HG03439 (cell line): ENCODE measurements at regions not wholly inside any gene's neighbourhood (a gene's known extent, or its start where the extent isn't known, plus 50 kb on each side); places are given as distances from the start of the nearest gene placed in this dataset.
"Not testable (repeated sequence)": the region's sequence is repeated elsewhere in the genome, so short reads cannot be mapped to it uniquely, and the experiment has no call there.

Experiments
- ATAC-seq: cut with Tn5 transposase; IDR thresholded peaks from one replicate; pipeline ENCODE4 v1.9.1; 2021; ENCODE audit warnings: mild to moderate bottlenecking, moderate library complexity; ENCODE audit not compliant: unreplicated experiment

DNA sequence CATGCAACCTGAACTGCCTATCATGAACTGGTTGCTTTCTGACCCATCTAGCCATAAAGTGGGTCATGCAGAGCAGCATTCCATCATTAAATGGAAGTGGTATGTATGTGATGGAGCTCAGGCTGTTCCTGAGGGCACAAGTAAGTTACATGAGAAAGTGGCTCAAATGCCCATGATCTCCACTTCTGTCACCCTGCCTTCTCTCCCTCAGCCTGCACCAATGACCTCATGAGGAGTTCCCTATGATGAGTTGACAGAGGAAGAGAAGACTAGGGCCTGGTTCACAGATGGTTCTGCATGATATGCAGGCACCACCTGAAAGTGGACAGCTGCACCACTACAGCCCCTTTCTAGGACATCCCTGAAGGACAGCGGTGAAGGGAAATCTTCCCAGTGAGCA, 127.7 kb upstream of the ZC3H12C start:
- not testable (repeated sequence) for ATAC-seq

DNA sequence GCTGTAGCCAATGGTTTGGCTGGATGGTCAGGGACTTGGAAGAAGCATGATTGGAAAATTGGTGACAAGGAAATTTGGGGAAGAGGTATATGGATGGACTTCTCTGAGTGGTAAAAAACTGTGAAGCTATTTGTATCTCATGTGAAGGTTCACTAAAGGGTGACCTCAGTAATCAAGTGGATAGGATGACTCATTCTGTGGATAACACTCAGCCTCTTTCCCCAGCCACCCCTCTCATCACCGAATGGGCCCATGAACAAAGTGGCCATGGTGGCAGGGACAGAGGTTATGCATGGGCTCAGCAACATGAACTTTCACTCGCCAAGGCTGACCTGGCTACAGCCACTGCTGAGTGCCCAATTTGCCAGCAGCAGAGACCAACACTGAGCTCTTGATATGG, 127.3 kb upstream of the ZC3H12C start:
- ATAC-seq, result not testable (repeated sequence)

DNA sequence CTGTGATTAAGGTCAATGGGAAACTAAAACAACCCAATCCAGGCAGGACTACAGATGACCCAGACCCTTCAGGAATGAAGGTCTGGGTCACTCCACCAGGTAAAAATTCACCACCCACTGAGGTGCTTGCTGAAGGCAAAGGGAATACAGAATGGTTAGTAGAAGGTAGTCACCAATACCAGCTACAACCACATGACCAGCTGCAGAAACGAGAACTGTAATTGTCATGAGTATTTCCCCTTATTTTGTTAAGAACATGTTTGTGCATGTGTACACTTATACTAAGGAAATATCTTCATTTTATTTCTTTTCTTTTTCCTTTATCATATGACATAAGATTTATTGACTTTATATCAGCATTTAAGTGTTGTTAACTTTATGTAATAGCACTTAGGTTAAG, 126.1 kb upstream of the ZC3H12C start:
- ATAC-seq, result not testable (repeated sequence)

DNA sequence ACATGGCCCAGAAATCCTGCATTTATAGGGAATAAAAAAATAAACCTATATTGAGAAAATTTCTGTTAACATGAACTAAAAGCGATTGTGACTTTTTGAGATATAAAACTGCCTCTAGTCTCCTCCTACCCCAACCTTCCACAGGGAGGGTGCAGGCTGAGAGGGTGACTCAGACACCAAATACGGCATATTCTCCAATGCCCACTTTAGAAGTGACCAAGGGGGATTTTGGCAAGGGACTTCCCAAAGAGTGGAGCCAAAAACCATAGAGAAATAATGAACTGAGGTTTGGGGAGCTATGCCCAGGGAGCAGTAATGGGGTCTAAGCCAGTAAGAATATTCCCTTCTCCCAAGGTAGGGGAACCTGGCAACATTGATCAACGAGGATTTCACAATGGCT, 124.9 kb upstream of the ZC3H12C start:
- ATAC-seq, result no peak

DNA sequence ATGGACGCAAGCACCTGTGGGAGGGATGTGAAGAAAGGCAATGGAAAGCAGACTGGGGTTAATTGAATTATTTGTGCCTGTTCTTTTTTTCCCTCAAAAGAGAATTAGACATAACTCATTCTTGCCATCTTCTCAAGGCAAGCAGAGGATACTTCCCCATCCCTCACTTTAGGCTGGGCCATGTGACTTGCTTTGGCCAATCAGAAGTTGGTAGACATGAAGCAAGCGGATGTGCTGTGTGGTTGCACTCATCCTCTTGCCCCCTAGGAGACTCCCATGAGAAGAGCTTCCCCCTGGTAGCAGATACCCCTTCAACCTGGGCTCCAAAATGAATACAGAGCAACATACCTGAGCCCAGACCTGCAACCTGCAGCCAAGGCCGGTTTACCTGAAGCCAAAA, 124.4 kb upstream of the ZC3H12C start:
- ATAC-seq, result no peak

DNA sequence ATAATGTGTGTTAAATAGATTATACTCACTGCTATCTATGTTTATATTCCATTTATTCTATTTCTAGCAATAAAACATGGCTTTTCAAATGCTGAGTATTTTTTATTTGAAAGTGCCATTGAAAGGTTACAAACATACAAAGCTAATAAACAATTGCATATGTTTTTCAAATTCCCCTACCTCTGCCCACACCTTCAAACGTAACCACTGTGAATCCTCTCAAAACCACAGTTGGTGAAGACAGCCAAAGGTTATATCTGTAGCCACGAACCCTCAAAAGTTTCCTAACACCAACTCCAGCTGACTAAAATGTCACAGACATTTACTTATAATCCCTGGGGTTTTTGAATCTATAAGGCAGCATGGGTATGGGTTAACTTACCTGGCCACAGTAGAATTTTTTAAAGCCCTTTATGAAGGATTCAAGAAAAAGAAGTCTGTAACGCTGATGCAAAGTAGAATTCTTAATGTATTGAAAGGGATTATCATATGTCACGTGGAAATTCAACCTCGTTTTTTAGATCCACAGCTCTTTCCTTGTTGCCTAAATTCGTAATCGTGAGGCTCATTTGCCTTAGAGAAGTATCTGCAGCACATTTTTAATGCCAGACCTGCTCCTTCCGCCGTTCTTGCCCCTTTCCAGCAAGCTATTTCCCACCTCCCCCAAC, 122.5 kb upstream of the ZC3H12C start:
- peak; percentile 62 for ATAC-seq

DNA sequence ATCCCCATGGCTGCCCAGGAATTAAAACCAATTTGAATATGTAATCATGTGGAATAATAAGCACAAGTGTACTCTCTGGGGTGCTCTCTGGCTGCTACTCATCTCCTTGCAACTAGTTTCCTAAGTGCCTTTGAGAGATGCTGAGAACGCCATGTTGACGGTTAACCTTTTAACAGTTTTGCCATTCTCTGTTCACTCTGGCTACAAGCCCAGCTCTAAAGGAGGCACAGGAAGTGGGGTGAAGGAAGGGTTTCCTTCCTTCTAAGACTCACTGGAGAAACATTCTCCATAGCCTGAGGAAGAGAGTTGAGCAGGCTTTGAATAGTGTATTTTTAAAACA, 122.0 kb upstream of the ZC3H12C start:
- no peak for ATAC-seq

GRCh38 chr11:109972181-109972715, 120.9 kb upstream of the ZC3H12C start:
- ATAC-seq, result peak; percentile 74

GRCh38 chr11:109972939-109973338, 120.3 kb upstream of the ZC3H12C start:
- ATAC-seq, result no peak

- ATAC-seq, result no peak
Observed at GRCh38 chr11:109973486-109973885, 119.7 kb upstream of the ZC3H12C start.

GRCh38 chr11:109974523-109974922, 118.7 kb upstream of the ZC3H12C start:
- no peak for ATAC-seq

DNA sequence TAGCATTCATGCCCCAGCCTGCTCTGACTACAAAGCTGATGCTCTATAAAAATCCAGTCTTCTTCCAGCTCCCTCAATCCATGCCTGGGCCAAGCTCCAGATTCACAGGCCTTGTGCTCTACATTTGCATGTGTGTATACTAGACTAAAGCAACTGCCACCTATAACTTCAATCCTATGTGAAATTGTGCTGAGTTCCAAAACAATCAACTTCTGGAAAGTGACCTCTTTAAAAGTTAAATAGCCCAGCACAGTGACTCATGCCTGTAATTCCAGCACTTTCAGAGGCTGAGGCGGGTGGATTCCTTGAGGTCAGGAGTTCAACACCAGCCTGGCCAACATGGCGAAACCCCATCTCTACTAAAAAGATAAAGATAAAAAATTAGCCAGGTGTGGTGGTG, 114.3 kb upstream of the ZC3H12C start:
- no peak for ATAC-seq

- ATAC-seq, result no peak
Observed at GRCh38 chr11:109981031-109981636, 112.1 kb upstream of the ZC3H12C start.

DNA sequence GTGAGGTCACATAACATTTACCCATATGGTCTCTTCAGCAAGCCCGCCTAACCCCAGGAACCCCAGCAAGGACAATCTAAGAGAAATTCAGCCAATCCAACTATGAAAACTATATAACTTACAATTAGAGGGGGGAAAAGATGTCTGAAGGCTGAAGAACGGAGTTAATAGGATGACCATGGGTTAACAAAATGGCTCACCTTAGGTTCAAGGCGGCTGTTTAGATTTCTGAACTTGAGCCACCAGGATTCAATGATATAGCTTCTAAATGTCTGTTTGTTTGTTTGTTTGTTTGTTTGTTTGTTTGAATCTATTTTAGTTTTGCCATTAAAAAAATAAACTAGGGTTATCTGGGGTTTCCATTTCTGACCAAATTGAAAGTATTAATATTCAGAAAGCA, 109.8 kb upstream of the ZC3H12C start:
- no peak for ATAC-seq

DNA sequence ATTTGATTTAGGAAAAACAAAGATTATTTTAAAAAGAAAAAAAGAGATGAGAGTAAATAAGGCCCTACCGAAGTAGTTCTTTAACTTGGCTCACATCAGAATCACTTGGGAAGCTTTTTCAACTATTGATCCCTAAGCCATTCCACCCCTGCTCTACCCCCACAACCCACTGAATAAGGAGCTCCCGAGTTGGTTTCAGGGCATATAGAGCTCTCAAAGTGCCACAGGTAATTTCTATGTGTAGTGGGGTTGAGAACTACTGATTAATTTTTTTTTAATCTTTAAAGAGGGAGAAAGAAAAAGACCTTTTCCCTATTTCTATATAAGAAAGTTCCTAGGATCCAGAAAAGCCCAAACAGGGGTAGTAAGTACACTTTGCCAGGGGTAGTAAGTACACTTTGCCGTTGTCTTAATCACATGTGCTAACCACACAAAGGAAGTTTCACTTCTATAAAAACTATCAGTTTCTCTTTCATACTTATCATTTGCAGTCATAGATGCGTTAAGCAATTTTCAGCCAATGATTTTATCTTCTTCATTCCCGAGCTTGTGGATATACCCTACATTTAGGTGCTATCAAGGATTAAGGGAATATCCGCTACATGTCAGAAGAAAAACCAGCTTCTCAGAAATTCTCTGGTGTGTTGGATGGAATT, 108.4 kb upstream of the ZC3H12C start:
- ATAC-seq, result peak; percentile 97

- ATAC-seq, result no peak
Observed at GRCh38 chr11:109986488-109986887, 106.7 kb upstream of the ZC3H12C start.

DNA sequence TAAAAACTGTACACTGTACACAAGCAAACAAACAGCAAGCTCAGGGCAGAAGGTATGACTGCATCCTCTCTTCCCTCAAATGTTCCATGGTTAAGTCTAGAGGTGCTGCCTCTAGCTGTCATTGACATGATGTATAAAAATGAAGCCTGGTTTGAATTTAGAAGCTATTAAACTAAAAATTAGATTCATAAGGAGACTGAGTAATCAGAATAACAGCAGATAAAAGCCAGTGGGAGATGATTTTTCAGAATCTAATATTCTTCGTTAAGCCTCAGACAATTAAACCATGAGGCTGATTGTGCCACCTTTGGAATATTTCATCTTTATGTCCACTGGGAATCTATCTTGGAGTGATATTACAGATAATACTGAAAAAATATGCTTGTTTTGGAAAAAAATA, 101.4 kb upstream of the ZC3H12C start:
- ATAC-seq, result no peak

GRCh38 chr11:109993786-109994185, 99.4 kb upstream of the ZC3H12C start:
- no peak for ATAC-seq

DNA sequence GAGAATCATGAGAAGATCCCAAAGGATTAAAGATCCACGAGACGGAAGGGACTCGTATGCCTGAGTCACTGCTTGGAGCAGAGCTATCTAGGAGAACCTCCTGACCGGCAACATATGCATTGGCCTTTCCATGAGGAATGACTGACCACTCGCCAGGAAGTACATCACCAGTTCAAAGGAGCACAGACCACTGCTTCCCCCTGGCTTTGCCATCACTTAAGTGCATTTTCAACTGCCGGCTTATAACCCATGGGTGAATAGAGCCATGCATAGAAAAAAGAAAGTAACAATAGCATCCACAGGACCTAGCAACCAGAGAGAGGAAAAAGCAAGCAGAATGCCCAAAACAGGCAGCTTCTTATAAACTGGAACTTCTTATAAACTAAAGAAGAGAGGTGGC, 98.3 kb upstream of the ZC3H12C start:
- ATAC-seq, result no peak

- no peak for ATAC-seq
Observed at GRCh38 chr11:109996060-109996459, 97.1 kb upstream of the ZC3H12C start.

DNA sequence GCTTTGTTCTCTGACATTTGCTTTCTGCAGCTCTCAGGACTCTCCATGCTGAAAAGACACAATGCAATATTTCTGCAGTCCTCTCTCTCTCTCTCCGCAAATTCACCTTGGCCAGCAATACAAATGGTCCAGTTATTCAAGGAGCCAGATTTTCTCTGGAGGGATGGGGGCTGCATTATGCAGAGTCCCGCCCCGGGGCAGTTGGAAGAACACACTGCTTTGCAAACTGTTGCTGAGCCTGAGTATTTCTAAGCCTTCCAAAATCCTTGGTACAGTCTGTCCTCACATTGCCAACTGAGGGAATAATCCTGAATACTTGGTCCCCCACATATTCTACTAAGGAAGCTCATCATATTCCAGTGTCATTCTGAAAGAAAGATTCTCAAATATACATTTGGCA, 94.3 kb upstream of the ZC3H12C start:
- ATAC-seq, result no peak

GRCh38 chr11:110000031-110000502, 93.1 kb upstream of the ZC3H12C start:
- peak; percentile 98 for ATAC-seq
